ENCODE measurements at regions not wholly inside any gene's neighbourhood (a gene's known extent, or its start where the extent isn't known, plus 50 kb on each side); places are given as distances from the start of the nearest gene placed in this dataset.

- TF ChIP-seq CTCF (IDR thresholded peaks at IDR 0.05; ENCODE audit: low read depth, low read length), result no peak
- no peak for TF ChIP-seq MYC (IDR thresholded peaks at IDR 0.05; ENCODE audit: low read depth, low read length)
- no peak for TF ChIP-seq MAX (IDR thresholded peaks at IDR 0.05; ENCODE audit: low read depth, low read length)
- TF ChIP-seq POLR2A (IDR thresholded peaks at IDR 0.05; ENCODE audit: extremely low read depth, insufficient read length), result no peak
- no peak for DNase-seq (ENCODE audit: low read depth)
- H3K4me3 ChIP-seq (ENCODE audit: low read depth, low read length), result no peak overlapping the region
Measured at GRCh38 chr21:38205940-38206339, 50.9 kb upstream of the KCNJ15 start.

GRCh38 chr21:38206646-38207045, 50.1 kb upstream of the KCNJ15 start:
- TF ChIP-seq CTCF (IDR thresholded peaks at IDR 0.05; ENCODE audit: low read depth, low read length) (no peak), MAX (IDR thresholded peaks at IDR 0.05; ENCODE audit: low read depth, low read length) (no peak), MYC (IDR thresholded peaks at IDR 0.05; ENCODE audit: low read depth, low read length) (no peak), POLR2A (IDR thresholded peaks at IDR 0.05; ENCODE audit: extremely low read depth, insufficient read length) (no peak)
- DNase-seq (ENCODE audit: low read depth), result no peak
- no peak overlapping the region for H3K4me3 ChIP-seq (ENCODE audit: low read depth, low read length)

Data from NB4 (cell line).